HL-60/S4 (cell line): ENCODE measurements at regions not wholly inside any gene's neighbourhood (a gene's known extent, or its start where the extent isn't known, plus 50 kb on each side); places are given as distances from the start of the nearest gene placed in this dataset.

Experiments
- in situ Hi-C: fragments of 300-500 bp; cut with MboI; formaldehyde crosslinking; loops from 2 replicates; pipeline ENCODE4 v1.14.3; 2022; ENCODE audit warnings: low sequenced_read_pairs

DNA sequence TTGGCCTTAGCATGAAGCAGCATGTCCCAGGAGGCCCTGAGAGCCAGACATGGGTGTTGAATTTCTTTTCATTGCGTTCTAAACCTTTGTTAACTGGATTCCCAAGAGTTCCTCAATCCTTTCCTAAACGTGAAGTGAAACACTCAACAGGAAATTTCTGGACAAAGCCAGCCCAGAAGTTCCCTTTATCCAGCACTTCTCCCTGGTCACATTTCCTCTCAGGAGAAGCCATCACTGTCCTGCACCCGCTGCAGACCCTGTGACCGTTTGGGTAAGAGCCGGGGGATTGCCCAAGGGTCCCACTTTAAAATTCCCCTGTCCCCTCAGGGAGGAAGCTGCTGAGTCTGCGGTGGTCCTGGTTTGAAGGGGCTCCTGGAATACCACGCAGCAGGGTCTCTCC lies 88.0 kb upstream of the ZPBP start:
- in situ Hi-C loops: no loop called here

DNA sequence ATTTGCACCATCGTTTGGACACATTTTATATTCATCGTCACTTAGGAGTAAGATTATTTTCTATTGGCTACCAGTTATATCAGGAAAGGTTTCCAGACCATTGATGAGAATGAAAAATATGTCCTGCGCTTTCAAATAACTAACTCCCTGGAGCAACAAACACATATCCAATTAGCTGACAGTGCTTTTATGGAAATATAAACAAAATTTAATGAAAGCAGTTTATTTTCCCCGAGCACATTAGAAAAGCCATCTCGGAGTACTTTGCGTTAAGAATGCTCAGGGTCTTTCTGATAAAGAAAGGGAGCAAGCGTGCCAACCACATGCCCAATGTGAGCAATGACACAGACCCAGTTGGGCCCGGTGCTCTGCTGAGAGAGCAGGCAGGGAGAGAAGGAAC lies 85.1 kb upstream of the ZPBP start:
- in situ Hi-C loops: no loop called here

DNA sequence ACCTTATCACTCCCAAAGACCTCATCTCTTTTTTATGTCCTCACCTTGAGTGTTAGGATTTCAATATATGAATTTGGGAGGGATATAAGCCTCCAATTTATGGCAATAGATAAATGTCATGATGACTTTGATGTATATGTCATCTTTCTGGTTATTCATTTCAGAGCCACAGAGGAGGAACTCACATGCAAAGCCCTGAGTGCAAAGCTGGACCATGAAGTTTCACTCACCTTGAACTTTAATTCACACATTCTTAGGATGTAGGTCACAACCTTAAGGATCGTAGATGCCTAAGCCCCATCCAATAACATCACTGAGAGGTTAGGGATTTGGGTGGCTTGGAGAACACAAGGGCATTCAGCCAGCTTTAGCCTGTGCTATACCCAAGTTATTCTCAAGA lies 81.9 kb upstream of the ZPBP start:
- in situ Hi-C loops: no loop called here

DNA sequence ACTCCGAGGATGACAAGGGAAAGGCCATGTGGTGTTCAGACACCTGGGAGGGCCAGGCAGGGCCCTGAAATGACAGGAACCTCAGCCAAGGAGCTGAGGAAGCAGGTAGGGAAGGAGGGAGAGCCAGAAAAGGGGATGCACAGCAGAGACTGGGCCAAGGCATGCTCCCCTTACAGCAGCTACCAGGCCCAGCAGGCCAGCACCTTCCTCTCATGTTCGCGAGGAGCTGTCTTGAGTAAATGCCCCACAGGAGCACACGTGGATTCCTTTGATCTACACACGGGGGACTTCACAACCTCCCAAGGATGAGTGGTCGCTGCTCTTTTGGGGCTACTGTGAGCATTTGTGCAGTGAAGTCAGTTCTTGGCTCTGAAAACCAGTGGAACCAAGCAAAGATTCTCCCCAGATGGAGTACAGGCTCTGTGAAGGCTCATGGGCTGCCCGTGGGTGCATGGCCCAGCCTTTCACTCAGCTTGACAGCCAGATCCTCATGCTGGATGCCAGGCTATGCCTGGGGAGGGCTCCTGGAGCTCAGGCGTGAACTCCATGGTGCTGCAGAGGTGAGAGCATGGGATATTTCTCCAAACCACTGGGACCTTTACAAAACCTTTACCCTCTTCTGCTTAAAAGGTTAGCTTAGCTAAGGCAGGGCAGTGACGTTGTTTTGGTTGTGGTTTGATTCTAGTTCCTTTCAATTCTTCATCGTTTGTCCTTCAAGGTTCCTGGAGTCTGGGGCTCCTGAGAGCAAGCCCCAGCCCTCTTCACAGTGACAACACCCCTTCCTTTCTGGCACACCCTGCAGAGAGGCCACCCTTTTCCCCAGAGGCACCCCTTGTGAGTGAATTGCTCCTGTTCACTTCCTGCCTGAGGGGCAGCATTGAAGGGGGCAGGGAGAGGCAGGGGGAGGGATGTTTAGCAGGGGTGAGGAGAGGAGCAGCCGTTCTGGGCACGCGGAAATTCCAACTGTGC lies 74.2 kb upstream of the ZPBP start:
- in situ Hi-C loops: no loop called here

DNA sequence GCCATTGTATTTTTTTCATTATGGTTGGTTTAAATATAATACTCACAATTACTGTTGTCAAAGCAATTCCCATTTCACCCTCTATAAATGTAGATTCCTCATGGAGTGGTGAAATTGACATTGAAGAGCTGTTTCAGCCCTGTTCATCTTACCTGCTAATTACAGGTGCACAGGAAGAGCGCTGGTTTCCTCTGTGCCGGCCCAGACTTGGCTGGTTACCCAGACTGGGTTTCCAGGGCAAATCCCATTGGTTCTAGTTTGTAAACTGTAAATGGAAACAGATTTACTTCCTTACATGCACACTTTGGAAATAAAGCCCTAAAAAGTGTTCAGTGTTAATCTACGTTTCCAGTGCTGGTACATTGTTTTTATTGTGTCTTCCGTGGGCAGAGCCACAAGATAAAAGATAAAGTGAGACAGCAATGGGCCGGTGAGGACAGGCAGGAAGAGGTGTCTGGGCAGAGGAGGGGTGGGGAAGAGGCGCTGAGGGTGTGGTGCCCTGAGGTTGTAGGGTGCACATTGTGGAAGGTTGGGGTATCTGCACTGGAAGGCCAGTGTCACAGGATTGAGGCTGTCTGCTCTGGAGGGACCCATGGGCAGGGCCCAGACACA lies 71.6 kb upstream of the ZPBP start:
- in situ Hi-C loops: no loop called here

DNA sequence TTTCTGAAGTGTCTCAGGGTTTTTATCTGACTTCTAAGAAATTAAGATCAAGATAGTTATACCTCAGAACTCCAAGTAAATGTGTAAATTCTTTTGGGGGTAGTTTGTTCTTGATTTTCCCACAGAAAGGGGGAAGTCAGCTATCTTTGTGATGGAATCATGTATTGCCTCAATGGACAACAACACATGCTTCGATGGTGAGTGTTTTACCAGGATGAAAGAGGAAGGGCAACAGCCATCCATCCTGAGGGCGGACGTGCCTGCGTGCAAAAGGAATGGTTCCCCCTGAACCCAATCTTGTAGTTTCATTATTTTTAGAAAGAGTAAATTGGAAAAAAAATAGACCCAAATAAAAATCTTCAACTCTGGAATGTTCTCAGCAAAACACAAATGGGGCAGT lies 67.2 kb upstream of the ZPBP start:
- in situ Hi-C loops: no loop called here

DNA sequence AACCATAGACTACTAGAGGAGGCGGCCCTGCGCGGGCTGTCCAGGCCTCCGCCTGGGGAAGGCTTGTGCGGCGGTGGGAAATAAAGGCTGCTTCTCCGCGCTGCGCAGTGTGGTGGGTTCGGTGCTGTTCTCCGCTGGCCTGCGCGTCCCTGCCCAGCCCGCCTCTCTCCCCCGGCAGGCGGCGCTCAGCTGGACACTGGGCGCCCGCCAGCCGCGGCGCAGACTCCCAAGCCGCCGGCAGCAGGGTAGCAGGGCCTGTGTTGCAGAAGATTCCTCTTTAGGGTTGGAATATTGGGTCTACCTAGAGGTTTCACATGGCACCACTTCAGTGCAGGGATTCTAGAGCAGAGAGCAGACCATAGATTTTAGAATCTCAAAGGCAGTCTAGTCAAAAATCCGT lies 66.1 kb upstream of the ZPBP start:
- in situ Hi-C loops: no loop called here

DNA sequence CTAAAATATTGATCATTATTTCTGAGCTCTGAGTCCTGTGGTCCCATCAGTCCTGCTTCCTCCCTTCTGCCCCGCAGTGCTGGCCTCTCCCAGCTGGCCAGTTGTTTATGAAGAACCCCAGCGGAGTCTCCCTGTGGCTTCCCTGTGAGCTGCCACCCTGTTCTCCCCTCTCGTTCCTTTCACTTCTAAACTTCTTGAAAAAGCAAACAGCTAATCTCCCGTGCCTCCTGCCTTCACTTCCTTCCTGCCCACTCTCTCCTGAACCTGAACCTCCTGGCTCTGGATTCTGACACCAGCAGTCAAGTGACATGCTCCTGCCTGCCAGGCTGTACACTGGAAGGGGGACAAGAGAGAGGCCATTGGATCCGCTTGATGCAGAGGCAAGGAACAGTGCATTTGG lies 63.7 kb upstream of the ZPBP start:
- in situ Hi-C loops: no loop called here

DNA sequence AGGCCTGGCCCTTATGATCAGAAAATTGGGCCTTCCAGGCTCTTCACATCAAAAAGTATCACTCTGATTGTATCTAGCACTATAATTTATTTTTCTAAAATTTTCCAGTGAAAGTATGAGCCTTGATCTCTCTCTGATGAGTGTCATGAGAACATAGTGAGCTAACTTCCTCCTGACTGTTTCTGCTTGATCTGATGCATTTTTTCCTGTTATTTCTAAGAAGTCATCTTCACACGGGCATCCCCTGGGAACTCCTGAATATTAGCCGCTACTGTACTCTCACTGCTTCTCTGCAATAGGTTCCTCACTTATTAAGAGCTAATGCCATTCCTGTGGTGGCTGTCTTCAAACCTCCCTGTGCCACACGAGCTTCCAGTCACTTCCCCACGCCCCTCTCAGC lies 63.1 kb upstream of the ZPBP start:
- in situ Hi-C loops: no loop called here

DNA sequence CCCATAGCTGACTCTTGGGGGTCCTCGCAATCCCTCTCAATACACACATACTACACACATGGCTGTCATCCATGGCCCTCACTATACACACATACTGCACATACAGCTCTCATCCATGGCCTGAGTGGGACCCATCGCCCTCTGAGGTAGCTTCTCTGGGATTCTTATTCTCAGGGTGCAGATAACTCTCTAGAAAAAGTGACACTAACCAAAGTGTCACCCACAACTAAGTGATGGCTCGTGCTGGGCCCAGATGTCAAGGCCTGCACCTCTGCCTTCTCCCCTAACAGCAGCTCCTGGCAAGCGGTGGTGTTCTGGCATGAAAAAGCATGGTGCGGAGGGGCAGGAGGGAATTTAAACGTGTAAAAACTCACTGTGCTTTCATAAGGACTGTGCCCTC lies 62.7 kb upstream of the ZPBP start:
- in situ Hi-C loops: no loop called here

DNA sequence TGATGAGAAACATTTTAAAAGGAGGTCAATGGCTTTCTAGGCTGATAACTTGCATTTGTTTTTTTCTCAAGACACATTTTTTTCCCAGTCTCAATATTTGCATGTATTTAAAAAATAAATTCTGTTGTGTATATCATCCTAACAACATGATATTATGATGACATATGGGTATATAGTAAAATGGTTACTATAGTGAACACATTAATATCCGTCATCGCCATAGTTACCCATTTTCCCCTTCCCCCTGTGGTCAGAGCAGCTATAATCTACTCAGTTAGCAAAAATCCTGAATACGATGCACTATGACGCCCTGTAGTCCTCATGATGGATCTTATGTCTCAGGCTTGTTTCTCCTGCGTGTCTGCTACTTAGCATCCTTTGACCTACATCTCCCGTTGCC lies 60.9 kb upstream of the ZPBP start:
- in situ Hi-C loops: no loop called here

DNA sequence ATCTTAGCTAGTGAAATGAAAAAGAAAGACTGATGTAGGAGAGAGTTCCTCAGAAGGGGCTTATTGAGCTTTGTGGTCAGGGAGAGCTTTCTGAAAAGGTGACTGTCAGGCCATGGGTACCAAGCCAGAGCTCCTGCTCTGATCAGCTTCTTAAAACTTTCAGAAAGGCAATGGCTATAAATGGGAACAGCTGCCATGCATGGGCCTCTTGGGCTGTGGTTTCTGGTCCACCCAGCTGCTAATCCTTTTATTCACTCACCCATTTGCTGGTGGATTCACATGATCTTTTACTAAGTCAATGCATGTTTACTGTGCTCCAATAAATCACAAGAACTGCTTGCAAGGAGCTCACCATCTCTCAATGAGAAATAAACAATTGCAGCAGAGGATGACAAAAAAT lies 60.1 kb upstream of the ZPBP start:
- in situ Hi-C loops: no loop called here

DNA sequence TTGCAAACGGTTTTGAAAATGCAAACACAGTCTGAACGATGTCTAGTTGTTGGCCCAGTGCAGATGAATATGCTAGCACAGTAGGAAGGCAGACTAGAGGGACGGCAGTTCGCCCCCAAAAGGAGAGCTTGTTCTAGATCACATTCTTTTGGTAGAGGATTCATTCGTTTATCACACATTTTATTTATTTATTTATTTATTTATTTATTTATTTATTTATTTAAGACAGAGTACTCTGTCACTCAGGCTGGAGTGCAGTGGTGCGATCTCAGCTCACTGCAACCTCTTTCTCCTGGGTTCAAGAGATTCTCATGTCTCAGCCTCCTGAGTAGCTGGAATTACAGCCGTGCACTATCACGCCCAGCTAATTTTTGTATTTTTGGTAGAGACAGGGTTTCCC lies 59.4 kb upstream of the ZPBP start:
- in situ Hi-C loops: no loop called here

DNA sequence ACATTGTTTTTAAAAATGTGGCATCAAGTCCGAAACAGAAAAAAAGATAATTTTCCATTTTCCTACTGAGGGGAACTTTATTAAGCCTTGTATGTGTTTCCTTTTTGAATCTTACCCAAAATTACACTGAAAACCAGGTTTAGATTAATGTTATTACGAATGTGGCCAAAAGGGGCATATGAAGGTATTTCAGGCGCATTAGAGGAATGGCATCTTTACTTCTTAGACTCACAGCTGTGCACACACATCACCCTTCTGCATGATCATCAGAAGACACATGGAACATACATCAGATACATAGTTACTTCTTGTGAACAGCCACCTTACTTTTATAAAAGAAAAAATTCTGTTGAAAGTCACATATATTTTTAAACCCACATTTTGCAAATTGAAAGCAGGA lies 58.6 kb upstream of the ZPBP start:
- in situ Hi-C loops: no loop called here

DNA sequence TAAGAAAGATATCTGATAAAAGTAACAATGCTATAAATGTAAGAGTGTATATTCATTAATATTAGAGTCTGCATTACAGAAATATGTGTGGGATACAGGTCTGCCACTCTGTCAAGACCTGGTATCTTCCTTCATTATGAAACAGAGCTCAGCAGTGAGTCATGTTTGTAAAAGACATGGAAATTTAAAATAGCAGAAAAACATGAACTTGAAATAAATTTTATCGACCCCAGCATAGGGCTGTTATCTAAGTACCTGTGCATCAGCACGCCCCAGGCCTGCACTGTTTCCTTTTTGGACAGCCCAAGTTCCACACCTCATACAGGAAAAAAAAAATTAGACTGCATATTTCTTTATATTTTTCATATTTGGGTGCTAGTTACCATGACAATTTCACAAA lies 58.0 kb upstream of the ZPBP start:
- in situ Hi-C loops: no loop called here

DNA sequence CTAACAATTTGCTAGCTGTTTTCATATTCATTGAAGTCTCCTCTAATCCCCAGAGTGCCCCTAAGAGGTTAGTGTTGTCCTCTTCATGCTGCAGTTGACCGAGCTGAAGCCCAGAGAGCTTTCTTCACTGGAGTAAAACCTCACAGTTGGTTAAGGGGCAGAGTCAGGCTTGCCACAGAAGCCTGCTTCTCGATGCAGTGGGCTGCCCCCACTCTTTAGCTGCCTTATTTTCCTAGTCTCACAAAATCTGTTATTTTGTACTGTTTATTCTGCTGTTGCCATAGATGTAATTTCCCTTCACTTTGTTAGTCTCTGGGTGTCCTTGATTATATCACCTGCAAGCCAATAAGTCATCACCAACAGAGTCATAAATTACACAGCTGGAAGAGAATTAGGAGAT lies 56.3 kb upstream of the ZPBP start:
- in situ Hi-C loops: no loop called here

DNA sequence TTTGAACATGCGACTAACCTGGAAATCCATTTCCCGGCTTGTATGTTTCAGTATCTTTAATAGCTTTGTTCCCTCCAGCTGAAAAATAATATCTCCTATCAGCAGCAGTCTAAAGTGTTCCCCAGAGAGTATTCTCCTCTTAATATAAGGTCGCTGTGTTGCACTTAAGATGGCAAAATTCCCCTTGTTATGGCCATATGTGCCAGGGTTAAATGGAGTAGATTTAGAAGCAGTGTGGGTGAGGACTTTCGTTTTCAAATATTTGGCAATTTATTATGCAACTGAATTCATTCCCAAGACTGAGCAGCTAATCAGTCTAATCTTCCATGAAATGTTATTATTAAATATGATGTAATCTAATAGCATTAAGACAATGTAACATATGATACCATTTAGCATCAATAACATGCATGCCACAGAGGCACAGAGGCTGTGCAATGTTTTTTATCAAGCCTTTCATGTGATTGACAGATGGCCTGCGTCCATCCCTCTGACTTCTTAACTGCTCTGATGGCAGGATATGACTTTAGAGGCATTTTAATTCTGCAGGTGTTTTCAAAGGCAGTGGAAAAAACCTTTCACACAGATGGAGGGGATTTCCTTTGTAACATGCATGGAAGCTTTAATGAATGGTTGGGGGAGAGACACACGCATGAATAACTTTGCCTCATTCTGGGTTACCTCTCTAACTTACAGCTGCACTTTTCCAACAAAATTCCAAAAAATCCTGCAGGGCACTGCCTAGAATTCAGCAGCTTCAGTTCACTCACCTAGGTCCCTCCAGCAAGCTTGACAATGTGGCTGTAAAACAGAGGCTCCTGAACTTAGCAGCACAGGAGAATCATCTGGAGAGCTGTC lies 55.1 kb upstream of the ZPBP start:
- in situ Hi-C loops: no loop called here

DNA sequence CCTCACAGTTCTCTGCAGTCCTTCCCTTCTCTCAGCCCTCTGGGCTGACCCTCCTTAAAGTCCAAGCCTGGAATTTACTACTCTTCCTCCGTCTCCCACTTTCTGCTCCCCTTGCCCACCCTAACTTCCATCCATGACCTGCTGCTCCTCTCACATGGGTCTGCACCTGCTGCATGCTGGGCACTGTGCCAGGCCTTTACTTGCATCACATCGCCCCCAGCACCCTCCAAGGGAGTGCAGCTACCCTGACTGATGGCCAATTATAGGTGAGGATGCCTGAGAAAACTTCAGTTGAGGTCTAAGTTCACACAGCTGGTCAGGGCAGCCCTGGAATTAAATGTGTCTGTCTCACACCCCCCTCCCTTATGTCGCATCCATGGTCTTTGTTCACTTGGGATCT lies 53.6 kb upstream of the ZPBP start:
- in situ Hi-C loops: no loop called here

DNA sequence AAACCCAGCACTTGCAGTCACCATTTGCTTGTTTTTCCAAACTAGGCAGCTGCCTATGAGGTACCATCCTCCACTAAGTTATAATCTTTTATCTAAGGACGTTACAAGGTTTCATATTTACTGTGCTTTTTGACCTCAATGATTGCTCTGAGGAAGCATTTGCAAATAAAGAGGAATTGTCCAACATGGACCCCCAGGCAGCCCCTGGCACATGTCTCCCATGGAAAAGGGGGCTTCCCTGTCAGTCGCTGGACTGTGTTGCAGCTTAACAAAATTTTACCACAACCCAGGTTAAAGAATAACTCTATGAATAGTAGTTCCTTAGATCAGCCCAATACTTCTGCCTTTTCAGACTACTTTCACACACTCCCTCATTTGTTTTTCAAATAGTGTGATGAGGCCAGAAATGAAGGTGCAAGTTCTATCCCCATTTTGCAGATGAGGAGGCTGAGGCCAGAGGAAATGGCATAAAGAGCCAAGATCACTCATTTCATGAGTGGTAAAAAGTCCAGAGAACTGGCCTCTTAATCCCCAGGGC lies 52.8 kb upstream of the ZPBP start:
- in situ Hi-C loops: no loop called here

DNA sequence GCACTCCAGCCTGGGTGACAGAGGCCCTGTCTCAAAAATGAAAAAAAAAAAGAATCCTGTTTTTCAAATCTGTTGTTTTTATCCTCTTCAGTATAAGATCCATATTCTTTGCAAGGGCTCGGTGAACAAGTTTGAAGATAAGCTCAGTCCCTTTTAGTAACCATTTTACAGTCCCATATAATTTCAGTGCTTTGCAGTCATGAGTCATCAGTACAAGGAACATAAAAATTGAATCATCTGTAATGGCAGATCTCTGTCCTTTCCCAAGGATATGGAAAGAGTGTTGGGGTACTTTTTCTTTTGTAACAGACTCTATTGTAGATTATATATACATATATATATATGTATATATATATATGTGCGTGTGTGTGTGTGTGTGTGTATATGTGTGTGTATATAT lies 52.2 kb upstream of the ZPBP start:
- in situ Hi-C loops: no loop called here
